ENCODE measurements at regions not wholly inside any gene's neighbourhood (a gene's known extent, or its start where the extent isn't known, plus 50 kb on each side); places are given as distances from the start of the nearest gene placed in this dataset.

- DNase-seq = peak; percentile 66
- 9% methylated on average over 1 of the region's 1 CpG; no CpG with 5 or more reads in 1 of the 2 experiments for WGBS, 2 experiments (ENCODE audit: insufficient coverage in 1 of 2, insufficient read length in 1 of 2)
- Mint-ChIP-seq H3K27ac (peak overlapping the region; percentile 82), H3K27me3 (ENCODE audit: insufficient read depth) (no peaks in the 10 kb centered on the region), H3K36me3 (ENCODE audit: low read depth) (no peaks in the 10 kb centered on the region), H3K4me1 (peaks cover 23% of the 10 kb centered on the region), H3K9me3 (peaks cover 8% of the 10 kb centered on the region), H3K4me3 (no peak overlapping the region)
- Histone ChIP-seq H3K4me3 (ENCODE audit: low read length) (no peak overlapping the region), H3K27ac (ENCODE audit: low read depth, low read length) (no peak overlapping the region), H3K27me3 (ENCODE audit: control insufficient read depth, insufficient read depth, low read length, poor library complexity, severe bottlenecking) (no peaks in the 10 kb centered on the region), H3K9ac (ENCODE audit: extremely low read depth, low read length, poor library complexity, severe bottlenecking) (no peak overlapping the region), H3K36me3 (ENCODE audit: control insufficient read depth, insufficient read depth, low read length) (no peaks in the 10 kb centered on the region), H3K9me3 (ENCODE audit: control insufficient read depth, low read length) (peaks cover 13% of the 10 kb centered on the region), H3K4me1 (ENCODE audit: control insufficient read depth, insufficient read depth, low read length) (peaks cover 8% of the 10 kb centered on the region)
- TF ChIP-seq CTCF (conservative IDR thresholded peaks at IDR 0.05) = no peak
Observed at GRCh38 chr1:221801773-221802516, 60.1 kb upstream of the DUSP10 start.

GRCh38 chr1:221801251-221801661, 59.4 kb upstream of the DUSP10 start:
- H3K4me1 ChIP-seq (ENCODE audit: control insufficient read depth, insufficient read depth, low read length) = peaks cover 8% of the 10 kb centered on the region
- no peak for DNase-seq
- no peaks in the 10 kb centered on the region for H3K27me3 Mint-ChIP-seq (ENCODE audit: insufficient read depth)
- H3K36me3 ChIP-seq (ENCODE audit: control insufficient read depth, insufficient read depth, low read length) = no peaks in the 10 kb centered on the region
- no peaks in the 10 kb centered on the region for H3K36me3 Mint-ChIP-seq (ENCODE audit: low read depth)
- no peak for TF ChIP-seq CTCF (conservative IDR thresholded peaks at IDR 0.05)
- H3K4me3 Mint-ChIP-seq = no peak overlapping the region
- no peak overlapping the region for H3K27ac Mint-ChIP-seq
- peaks cover 8% of the 10 kb centered on the region for H3K9me3 Mint-ChIP-seq
- H3K4me1 Mint-ChIP-seq = peaks cover 23% of the 10 kb centered on the region
- H3K27me3 ChIP-seq (ENCODE audit: control insufficient read depth, insufficient read depth, low read length, poor library complexity, severe bottlenecking) = no peaks in the 10 kb centered on the region
- no peak overlapping the region for H3K9ac ChIP-seq (ENCODE audit: extremely low read depth, low read length, poor library complexity, severe bottlenecking)
- no peak overlapping the region for H3K27ac ChIP-seq (ENCODE audit: low read depth, low read length)
- H3K4me3 ChIP-seq (ENCODE audit: low read length) = no peak overlapping the region
- peaks cover 13% of the 10 kb centered on the region for H3K9me3 ChIP-seq (ENCODE audit: control insufficient read depth, low read length)
- whole genome bisulfite sequencing, 2 experiments (ENCODE audit: insufficient coverage in 1 of 2, insufficient read length in 1 of 2) = 97 to 100% methylated on average over 1 to 3 of the region's 3 CpGs

GRCh38 chr1:221800831-221801230, 58.9 kb upstream of the DUSP10 start:
- 83 to 84% methylated on average over 1 to 3 of the region's 3 CpGs for WGBS, 2 experiments (ENCODE audit: insufficient coverage in 1 of 2, insufficient read length in 1 of 2)
- H3K4me1 ChIP-seq (ENCODE audit: control insufficient read depth, insufficient read depth, low read length) = peaks cover 8% of the 10 kb centered on the region
- no peak overlapping the region for H3K4me3 Mint-ChIP-seq
- DNase-seq = no peak
- no peaks in the 10 kb centered on the region for H3K27me3 Mint-ChIP-seq (ENCODE audit: insufficient read depth)
- H3K4me3 ChIP-seq (ENCODE audit: low read length) = no peak overlapping the region
- H3K4me1 Mint-ChIP-seq = peaks cover 23% of the 10 kb centered on the region
- H3K36me3 Mint-ChIP-seq (ENCODE audit: low read depth) = no peaks in the 10 kb centered on the region
- no peak overlapping the region for H3K27ac ChIP-seq (ENCODE audit: low read depth, low read length)
- H3K36me3 ChIP-seq (ENCODE audit: control insufficient read depth, insufficient read depth, low read length) = no peaks in the 10 kb centered on the region
- H3K9me3 Mint-ChIP-seq = peaks cover 8% of the 10 kb centered on the region
- no peak overlapping the region for H3K9ac ChIP-seq (ENCODE audit: extremely low read depth, low read length, poor library complexity, severe bottlenecking)
- TF ChIP-seq CTCF (conservative IDR thresholded peaks at IDR 0.05) = no peak
- peaks cover 13% of the 10 kb centered on the region for H3K9me3 ChIP-seq (ENCODE audit: control insufficient read depth, low read length)
- H3K27ac Mint-ChIP-seq = no peak overlapping the region
- H3K27me3 ChIP-seq (ENCODE audit: control insufficient read depth, insufficient read depth, low read length, poor library complexity, severe bottlenecking) = no peaks in the 10 kb centered on the region
